MM.1S (cell line): ENCODE measurements at regions not wholly inside any gene's neighbourhood (a gene's known extent, or its start where the extent isn't known, plus 50 kb on each side); places are given as distances from the start of the nearest gene placed in this dataset.

Source experiments
- DNase-seq: peaks from one replicate; pipeline ENCODE4 v3.0.0-alpha.2; 2015
- H2AFZ ChIP-seq: fragments of 300-600 bp; sonication (generic); 2 replicates; pipeline ENCODE4 v1.6.0; 2016; ENCODE audit warnings: antibody characterized with exemption, low read length
- H3F3A ChIP-seq: fragments of 300-600 bp; sonication (generic); 2 replicates; pipeline ENCODE4 v1.6.1; 2016; ENCODE audit warnings: mild to moderate bottlenecking, antibody characterized with exemption, low read length, moderate library complexity, mixed read lengths; ENCODE audit not compliant: insufficient read depth
- H3K27ac ChIP-seq: fragments of 300-600 bp; sonication (generic); 2 replicates; pipeline ENCODE4 v1.5.1; 2016; ENCODE audit warnings: mild to moderate bottlenecking, low read length
- H3K27me3 ChIP-seq: fragments of 300-600 bp; sonication (generic); replicated peaks from 2 replicates; pipeline ENCODE4 v1.6.0; 2016; ENCODE audit warnings: low read length; ENCODE audit not compliant: insufficient read depth
- H3K36me3 ChIP-seq: fragments of 300-600 bp; sonication (generic); replicated peaks from 2 replicates; pipeline ENCODE4 v1.6.1; 2016; ENCODE audit warnings: mild to moderate bottlenecking, low read length, mixed read lengths; ENCODE audit not compliant: insufficient read depth
- H3K4me1 ChIP-seq: fragments of 300-600 bp; sonication (generic); 2 replicates; pipeline ENCODE4 v1.6.1; 2016; ENCODE audit warnings: low read length, mixed read lengths
- H3K4me2 ChIP-seq: fragments of 300-600 bp; sonication (generic); 2 replicates; pipeline ENCODE4 v1.6.0; 2016; ENCODE audit warnings: low read depth, low read length
- H3K4me3 ChIP-seq: fragments of 300-600 bp; sonication (generic); 2 replicates; pipeline ENCODE4 v1.5.1; 2016; ENCODE audit warnings: low read length, mixed read lengths
- H3K79me2 ChIP-seq: fragments of 300-600 bp; sonication (generic); 2 replicates; pipeline ENCODE4 v1.6.1; 2016; ENCODE audit warnings: mixed run types, low read length, mixed read lengths
- H3K9ac ChIP-seq: fragments of 300-600 bp; sonication (generic); 2 replicates; pipeline ENCODE4 v1.6.1; 2016; ENCODE audit warnings: low read length, mixed read lengths
- H3K9me2 ChIP-seq: fragments of 300-600 bp; sonication (generic); replicated peaks from 2 replicates; pipeline ENCODE4 v1.6.1; 2016; ENCODE audit warnings: mild to moderate bottlenecking, low read length, mixed read lengths; ENCODE audit not compliant: insufficient read depth
- H3K9me3 ChIP-seq: fragments of 300-600 bp; sonication (generic); replicated peaks from 2 replicates; pipeline ENCODE4 v1.6.1; 2016; ENCODE audit warnings: mild to moderate bottlenecking, low read length, mixed read lengths; ENCODE audit not compliant: insufficient read depth
- H4K20me1 ChIP-seq: fragments of 300-600 bp; sonication (generic); 2 replicates; pipeline ENCODE4 v1.6.1; 2016; ENCODE audit warnings: mild to moderate bottlenecking, low read length, moderate library complexity, mixed read lengths; ENCODE audit not compliant: insufficient read depth
- EZH2 ChIP-seq: fragments of 300-600 bp; sonication (generic); optimal IDR thresholded peaks from 2 replicates; pipeline ENCODE3; 2017; ENCODE audit warnings: low read depth, mild to moderate bottlenecking, antibody characterized with exemption, low read length, mixed read lengths
- EZH2phosphoT487 ChIP-seq: fragments of 300-600 bp; sonication (generic); IDR thresholded peaks from 2 replicates; pipeline ENCODE4 v1.6.1; 2018; ENCODE audit warnings: antibody characterized with exemption, low read length
- TF ChIP-seq, protein P1 (sequence below): fragments of 300-600 bp; sonication (generic); IDR thresholded peaks from 2 replicates; pipeline ENCODE4 v1.5.1; 2016; ENCODE audit warnings: antibody characterized with exemption, low read length, mixed read lengths

DNA sequence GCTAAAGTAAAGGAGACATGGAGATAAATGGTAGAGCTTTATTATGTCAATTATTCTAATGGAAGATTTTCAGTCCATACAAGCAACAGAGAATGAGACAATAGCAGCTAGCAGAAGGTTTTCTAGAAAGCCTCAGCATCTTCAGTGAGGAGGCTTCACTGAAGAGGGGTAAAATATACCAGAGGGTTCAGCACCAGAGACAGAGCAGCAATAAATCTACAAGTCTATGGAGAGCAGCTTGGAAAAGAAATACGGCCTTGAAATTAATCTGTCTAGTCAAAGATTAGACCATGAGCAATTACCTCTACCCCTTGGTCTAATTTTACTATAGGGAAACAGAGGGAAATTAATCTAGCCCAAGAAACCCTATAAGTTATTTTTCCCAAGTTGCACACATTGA is 185.7 kb upstream of the CRIM1 start:
- Histone ChIP-seq H3F3A (no peaks in the 10 kb centered on the region), H3K9ac (no peak overlapping the region), H3K9me3 (no peaks in the 10 kb centered on the region), H2AFZ (no peak overlapping the region), H3K36me3 (no peaks in the 10 kb centered on the region), H3K79me2 (no peaks in the 10 kb centered on the region), H3K4me1 (no peaks in the 10 kb centered on the region), H4K20me1 (no peaks in the 10 kb centered on the region), H3K9me2 (no peaks in the 10 kb centered on the region), H3K4me2 (no peak overlapping the region), H3K27ac (no peak overlapping the region), H3K27me3 (no peaks in the 10 kb centered on the region), H3K4me3 (no peak overlapping the region)
- TF ChIP-seq, protein P1, sequence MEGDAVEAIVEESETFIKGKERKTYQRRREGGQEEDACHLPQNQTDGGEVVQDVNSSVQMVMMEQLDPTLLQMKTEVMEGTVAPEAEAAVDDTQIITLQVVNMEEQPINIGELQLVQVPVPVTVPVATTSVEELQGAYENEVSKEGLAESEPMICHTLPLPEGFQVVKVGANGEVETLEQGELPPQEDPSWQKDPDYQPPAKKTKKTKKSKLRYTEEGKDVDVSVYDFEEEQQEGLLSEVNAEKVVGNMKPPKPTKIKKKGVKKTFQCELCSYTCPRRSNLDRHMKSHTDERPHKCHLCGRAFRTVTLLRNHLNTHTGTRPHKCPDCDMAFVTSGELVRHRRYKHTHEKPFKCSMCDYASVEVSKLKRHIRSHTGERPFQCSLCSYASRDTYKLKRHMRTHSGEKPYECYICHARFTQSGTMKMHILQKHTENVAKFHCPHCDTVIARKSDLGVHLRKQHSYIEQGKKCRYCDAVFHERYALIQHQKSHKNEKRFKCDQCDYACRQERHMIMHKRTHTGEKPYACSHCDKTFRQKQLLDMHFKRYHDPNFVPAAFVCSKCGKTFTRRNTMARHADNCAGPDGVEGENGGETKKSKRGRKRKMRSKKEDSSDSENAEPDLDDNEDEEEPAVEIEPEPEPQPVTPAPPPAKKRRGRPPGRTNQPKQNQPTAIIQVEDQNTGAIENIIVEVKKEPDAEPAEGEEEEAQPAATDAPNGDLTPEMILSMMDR, result no peak
- TF ChIP-seq EZH2, result no peak
- no peak for TF ChIP-seq EZH2phosphoT487
- no peak for DNase-seq

DNA sequence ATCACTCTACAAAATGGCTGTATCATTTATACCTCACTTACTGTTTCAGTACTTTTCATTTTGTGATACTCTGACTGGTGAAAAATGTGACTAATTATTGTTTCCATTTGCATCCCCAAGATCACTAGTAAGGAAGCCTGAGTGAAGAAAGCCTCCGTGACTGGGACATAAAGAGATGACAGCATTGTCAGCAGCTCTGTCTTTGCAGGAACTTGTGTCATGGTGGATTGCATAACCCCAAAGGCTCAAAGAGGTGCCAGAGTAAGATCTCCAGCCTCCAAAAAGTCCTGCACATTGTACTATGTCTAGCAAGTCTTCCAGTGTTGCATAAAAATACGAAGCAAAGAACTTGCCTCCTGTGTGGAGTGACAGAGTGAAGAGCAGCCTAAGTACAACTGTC is 187.5 kb upstream of the CRIM1 start:
- Histone ChIP-seq H3K4me2 (no peak overlapping the region), H3F3A (no peaks in the 10 kb centered on the region), H3K79me2 (no peaks in the 10 kb centered on the region), H4K20me1 (no peaks in the 10 kb centered on the region), H3K9ac (no peak overlapping the region), H3K27me3 (no peaks in the 10 kb centered on the region), H3K9me2 (no peaks in the 10 kb centered on the region), H3K9me3 (no peaks in the 10 kb centered on the region), H3K36me3 (no peaks in the 10 kb centered on the region), H3K4me1 (no peaks in the 10 kb centered on the region), H3K27ac (no peak overlapping the region), H2AFZ (no peak overlapping the region), H3K4me3 (no peak overlapping the region)
- TF ChIP-seq, protein P1, result no peak
- TF ChIP-seq EZH2 (no peak), EZH2phosphoT487 (no peak)
- DNase-seq, result no peak

DNA sequence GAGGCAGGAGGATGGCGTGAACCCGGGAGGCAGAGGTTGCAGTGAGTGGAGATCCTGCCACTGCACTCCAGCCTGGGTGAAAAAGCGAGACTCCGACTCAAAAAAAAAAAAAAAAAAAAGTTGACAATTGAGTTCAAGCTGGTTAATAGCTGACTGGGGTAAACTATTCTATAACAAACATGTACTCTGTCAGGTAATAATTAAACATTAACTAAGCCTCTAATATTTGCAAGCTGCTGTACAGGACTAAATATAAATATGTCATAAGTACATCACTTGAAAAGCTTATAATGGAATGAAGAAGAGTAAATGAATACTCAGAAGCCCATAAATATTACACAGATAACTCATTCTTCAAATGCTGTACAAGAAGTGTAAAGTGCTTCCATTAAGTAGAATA is 190.4 kb upstream of the CRIM1 start:
- TF ChIP-seq EZH2 (no peak), EZH2phosphoT487 (no peak)
- TF ChIP-seq, protein P1, result no peak
- Histone ChIP-seq H3F3A (no peaks in the 10 kb centered on the region), H2AFZ (no peak overlapping the region), H3K36me3 (no peaks in the 10 kb centered on the region), H3K4me2 (no peak overlapping the region), H3K79me2 (no peaks in the 10 kb centered on the region), H3K4me3 (no peak overlapping the region), H3K9ac (no peak overlapping the region), H3K4me1 (no peaks in the 10 kb centered on the region), H3K9me3 (no peaks in the 10 kb centered on the region), H3K9me2 (no peaks in the 10 kb centered on the region), H4K20me1 (no peaks in the 10 kb centered on the region), H3K27me3 (no peaks in the 10 kb centered on the region), H3K27ac (no peak overlapping the region)
- no peak for DNase-seq
